ENCODE measurements at regions not wholly inside any gene's neighbourhood (a gene's known extent, or its start where the extent isn't known, plus 50 kb on each side); places are given as distances from the start of the nearest gene placed in this dataset.

GRCh38 chr5:5810461-5810860, 388.0 kb downstream of the ICE1 start:
- no peak for DNase-seq (ENCODE audit: extremely low read depth, low read depth)
- no peak for TF ChIP-seq CTCF (IDR thresholded peaks at IDR 0.05; ENCODE audit: low read depth, low read length)

- DNase-seq (ENCODE audit: extremely low read depth, low read depth) = no peak
- no peak for TF ChIP-seq CTCF (IDR thresholded peaks at IDR 0.05; ENCODE audit: low read depth, low read length)
Measured at GRCh38 chr5:5805916-5806315, 383.4 kb downstream of the ICE1 start.

- no peak for DNase-seq (ENCODE audit: extremely low read depth, low read depth)
- no peak for TF ChIP-seq CTCF (IDR thresholded peaks at IDR 0.05; ENCODE audit: low read depth, low read length)
Measured at GRCh38 chr5:5804478-5805233, 382.2 kb downstream of the ICE1 start.

GRCh38 chr5:5800801-5801761, 378.6 kb downstream of the ICE1 start:
- no peak for TF ChIP-seq CTCF (IDR thresholded peaks at IDR 0.05; ENCODE audit: low read depth, low read length)
- DNase-seq (ENCODE audit: extremely low read depth, low read depth) = no peak

- no peak for DNase-seq (ENCODE audit: extremely low read depth, low read depth)
- no peak for TF ChIP-seq CTCF (IDR thresholded peaks at IDR 0.05; ENCODE audit: low read depth, low read length)
Measured at GRCh38 chr5:5799826-5800225, 377.3 kb downstream of the ICE1 start.

GRCh38 chr5:5799229-5799628, 376.8 kb downstream of the ICE1 start:
- no peak for DNase-seq (ENCODE audit: extremely low read depth, low read depth)
- TF ChIP-seq CTCF (IDR thresholded peaks at IDR 0.05; ENCODE audit: low read depth, low read length) = no peak

- TF ChIP-seq CTCF (IDR thresholded peaks at IDR 0.05; ENCODE audit: low read depth, low read length) = no peak
- DNase-seq (ENCODE audit: extremely low read depth, low read depth) = no peak
Measured at GRCh38 chr5:5798462-5798861, 376.0 kb downstream of the ICE1 start.
